ENCODE measurements at regions not wholly inside any gene's neighbourhood (a gene's known extent, or its start where the extent isn't known, plus 50 kb on each side); places are given as distances from the start of the nearest gene placed in this dataset.
"Not testable (repeated sequence)": the region's sequence is repeated elsewhere in the genome, so short reads cannot be mapped to it uniquely, and the experiment has no call there.

DNA sequence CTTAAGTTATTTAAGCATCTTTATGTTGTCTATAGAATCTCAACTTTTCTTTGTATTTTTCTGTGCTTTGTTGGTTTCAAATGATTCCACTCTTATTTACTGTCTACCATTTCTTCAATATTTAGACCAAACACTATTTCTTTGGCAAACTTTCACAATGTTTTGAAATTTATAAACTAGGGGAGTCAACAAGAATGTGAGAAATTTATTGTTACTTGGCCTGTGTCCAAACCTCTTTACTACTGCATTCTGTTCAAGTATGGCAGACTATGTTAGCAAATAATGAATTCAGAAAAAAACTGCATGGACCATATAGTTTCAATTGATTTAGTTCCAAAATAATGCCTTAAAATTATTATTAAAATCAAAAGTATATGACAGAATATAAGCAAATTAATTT, 470.2 kb downstream of the FBXO15 start:
- DNase-seq, result no peak
- ATAC-seq, result no peak
- intact Hi-C loops (cut with DNase I, micrococcal nuclease), result no loop called here

DNA sequence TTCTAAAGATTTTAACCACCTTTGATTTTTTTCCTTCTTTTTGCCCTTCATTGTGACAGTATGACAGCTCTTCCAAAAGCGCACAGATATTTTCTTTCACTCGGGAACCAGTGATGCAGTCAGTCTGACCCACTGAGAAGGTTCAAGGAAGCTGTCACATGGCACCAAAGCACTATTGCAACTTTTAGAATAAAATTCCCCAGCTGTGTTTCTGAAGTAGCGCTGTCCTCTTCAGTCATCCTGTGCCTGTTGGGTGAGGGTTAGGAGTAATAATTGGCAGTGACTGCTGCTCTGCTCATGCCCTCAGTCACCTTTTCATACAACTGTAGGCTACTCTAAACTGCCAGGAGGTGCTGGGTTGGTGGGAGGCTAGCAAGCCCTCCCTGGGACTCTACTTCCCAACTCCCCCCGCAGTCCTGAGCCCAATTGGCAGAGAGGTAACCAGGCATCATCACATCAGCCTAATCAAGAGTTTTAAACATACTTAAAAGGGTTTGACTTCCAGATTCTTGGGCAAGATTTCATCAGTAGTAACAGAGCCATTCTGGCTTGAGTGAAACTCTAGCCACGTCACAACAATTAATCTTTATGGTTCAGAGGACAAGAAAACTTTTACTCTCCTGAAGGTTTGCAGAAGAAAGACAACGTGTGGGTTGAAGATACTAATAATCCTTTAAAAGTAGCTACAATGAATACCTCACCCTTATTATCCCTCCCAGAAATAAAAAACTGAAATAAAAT, 473.3 kb downstream of the FBXO15 start:
- intact Hi-C loops (cut with DNase I, micrococcal nuclease), result no loop called here
- DNase-seq, result no peak
- ATAC-seq, result no peak

GRCh38 chr18:73671480-73671879, 476.2 kb downstream of the FBXO15 start:
- intact Hi-C loops (cut with DNase I, micrococcal nuclease); ATAC-seq; DNase-seq: not testable (repeated sequence)

DNA sequence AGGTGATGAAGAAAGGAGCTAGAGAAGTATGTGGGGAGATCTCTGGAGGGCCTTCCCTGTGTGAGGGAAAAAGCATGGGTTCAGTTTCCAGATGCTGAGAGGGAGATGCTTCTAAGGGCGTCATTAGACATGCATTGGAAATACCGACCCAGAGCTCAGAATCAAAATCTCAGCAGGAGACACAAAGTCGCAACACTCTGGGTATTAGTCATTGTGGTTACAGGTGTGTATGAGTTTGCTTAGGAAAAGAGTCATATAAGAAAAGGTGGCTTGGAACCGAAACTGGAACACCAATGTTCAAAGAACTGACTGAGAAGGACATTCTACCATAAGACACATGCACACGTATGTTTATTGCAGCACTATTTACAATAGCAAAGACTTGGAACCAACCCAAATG, 477.1 kb downstream of the FBXO15 start:
- intact Hi-C loops (cut with DNase I, micrococcal nuclease), result no loop called here
- DNase-seq, result no peak
- ATAC-seq, result no peak

DNA sequence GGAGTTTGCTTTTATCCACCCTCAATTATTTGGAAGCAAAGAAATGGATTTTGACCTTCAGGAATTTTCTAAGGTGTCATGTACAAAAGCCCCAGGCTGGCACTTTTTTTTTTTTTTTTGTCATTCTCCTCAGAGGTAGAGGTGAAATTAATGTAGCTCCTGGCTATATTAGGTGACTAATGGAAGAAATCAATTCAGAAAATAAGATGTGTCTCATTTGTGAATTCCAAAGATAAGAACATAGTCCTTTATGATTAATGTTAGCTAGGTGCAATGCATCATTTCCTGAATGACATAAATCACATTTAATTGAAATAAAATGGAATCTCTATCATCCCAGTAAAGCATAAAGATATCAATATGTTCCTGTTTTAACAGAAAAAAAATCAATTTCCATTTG, 477.6 kb downstream of the FBXO15 start:
- DNase-seq, result no peak
- ATAC-seq, result no peak
- intact Hi-C loops (cut with DNase I, micrococcal nuclease), result no loop called here

DNA sequence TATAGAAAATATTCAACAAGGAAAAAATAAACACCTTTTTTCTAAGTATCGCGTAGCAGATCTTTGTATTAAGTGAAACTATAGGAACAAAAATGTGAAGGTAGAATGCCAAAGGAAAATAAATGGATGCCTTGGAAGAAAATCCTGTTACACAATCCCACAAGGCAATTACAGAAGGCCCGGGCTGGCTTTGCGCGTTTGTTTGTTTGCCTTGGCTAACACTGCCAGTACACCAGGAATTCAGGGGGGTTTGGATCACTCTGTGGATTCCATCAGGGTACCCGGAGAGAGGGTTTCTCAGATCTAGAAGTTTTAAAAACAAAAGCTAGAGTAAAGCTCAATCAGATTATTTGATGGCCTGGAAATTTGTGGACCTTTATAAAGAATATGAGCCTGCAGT, 478.3 kb downstream of the FBXO15 start:
- no peak for ATAC-seq

GRCh38 chr18:73668051-73668450, 479.6 kb downstream of the FBXO15 start:
- intact Hi-C loops (cut with DNase I, micrococcal nuclease), result no loop called here

More for the DNA sequence above, 478.3 kb downstream of the FBXO15 start:
- intact Hi-C loops (cut with DNase I, micrococcal nuclease), result no loop called here
- DNase-seq, result no peak

GRCh38 chr18:73666772-73667171, 480.9 kb downstream of the FBXO15 start:
- intact Hi-C loops (cut with DNase I, micrococcal nuclease), result no loop called here
- DNase-seq (no peak), ATAC-seq (no peak)

More at GRCh38 chr18:73668051-73668450, 479.6 kb downstream of the FBXO15 start:
- DNase-seq, result no peak
- ATAC-seq, result no peak

- ATAC-seq (no peak), DNase-seq (no peak)
- intact Hi-C loops (cut with DNase I, micrococcal nuclease), result no loop called here
Observed at GRCh38 chr18:73664896-73665295, 482.7 kb downstream of the FBXO15 start.

DNA sequence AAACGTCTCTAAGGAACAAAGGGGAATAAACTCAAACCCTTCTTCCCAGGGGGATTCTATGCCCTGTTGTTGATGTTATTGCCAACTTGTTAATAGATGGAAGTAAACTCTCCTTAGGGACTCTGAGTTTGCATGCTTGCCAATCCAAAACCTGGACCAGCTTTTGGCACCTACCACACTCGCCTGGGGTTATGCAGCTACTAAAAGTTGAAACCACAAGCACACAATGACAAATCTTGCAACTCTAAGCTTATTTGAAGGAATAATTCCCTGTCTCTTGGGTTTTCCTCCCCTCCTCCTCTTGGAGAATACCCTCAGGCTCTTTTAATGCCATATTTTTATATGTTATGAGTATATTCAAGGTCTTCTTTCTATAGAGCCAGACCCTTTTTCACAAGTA, 484.1 kb downstream of the FBXO15 start:
- intact Hi-C loops (cut with DNase I, micrococcal nuclease), result no loop called here
- no peak for DNase-seq
- no peak for ATAC-seq

GRCh38 chr18:73662421-73662820, 485.2 kb downstream of the FBXO15 start:
- ATAC-seq (no peak), DNase-seq (no peak)
- intact Hi-C loops (cut with DNase I, micrococcal nuclease), result no loop called here

- DNase-seq, result no peak
- no peak for ATAC-seq
- intact Hi-C loops (cut with DNase I, micrococcal nuclease), result no loop called here
Observed at GRCh38 chr18:73660931-73661856, 486.4 kb downstream of the FBXO15 start.

GRCh38 chr18:73656691-73657090, 490.9 kb downstream of the FBXO15 start:
- DNase-seq (no peak), ATAC-seq (no peak)
- intact Hi-C loops (cut with DNase I, micrococcal nuclease), result no loop called here

GRCh38 chr18:73653827-73654226, 493.8 kb downstream of the FBXO15 start:
- no peak for DNase-seq
- intact Hi-C loops (cut with DNase I, micrococcal nuclease), result no loop called here
- no peak for ATAC-seq

DNA sequence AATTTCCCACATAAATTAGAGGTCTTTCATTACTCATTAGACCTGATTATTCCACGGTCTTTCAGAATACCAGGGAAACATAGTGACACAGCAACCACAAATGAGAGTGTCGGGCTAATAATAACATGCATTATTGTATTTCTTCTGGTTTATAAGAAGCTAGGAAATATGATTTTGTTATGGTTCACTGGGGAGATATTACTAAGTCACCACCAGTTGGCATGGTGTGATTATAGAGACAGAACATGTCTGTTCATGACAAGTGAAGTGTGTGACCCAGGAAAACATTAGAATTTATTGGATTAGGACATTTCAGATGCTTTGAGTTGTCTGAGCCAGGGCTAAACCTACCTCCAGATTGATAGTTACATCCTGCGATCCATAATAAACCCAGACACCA, 494.4 kb downstream of the FBXO15 start:
- no peak for DNase-seq
- intact Hi-C loops (cut with DNase I, micrococcal nuclease), result no loop called here
- ATAC-seq, result no peak

- no peak for ATAC-seq
- intact Hi-C loops (cut with DNase I, micrococcal nuclease), result no loop called here
- DNase-seq, result no peak
Observed at GRCh38 chr18:73647391-73647790, 500.2 kb downstream of the FBXO15 start.

DNA sequence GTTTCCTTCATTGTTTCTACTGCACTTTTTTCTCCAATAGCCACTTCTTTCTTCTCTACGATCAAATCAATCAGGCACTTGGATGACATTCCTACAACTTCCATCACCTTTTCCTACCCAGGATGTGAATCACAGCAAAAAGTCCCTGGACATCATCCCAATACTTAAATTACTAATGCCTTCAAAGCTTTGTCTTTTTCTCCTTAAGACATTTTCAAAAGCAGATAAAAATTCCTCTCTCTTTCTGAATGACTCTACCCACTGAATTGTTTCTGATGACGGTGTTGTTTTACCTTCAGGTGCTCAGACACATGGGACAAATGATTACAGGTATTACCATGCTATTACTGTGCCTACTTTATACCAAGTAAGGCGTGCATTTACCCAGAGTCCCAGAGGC, 500.9 kb downstream of the FBXO15 start:
- intact Hi-C loops (cut with DNase I, micrococcal nuclease), result no loop called here
- no peak for ATAC-seq
- no peak for DNase-seq

- no peak for DNase-seq
- intact Hi-C loops (cut with DNase I, micrococcal nuclease), result no loop called here
- no peak for ATAC-seq
Observed at GRCh38 chr18:73646196-73646595, 501.4 kb downstream of the FBXO15 start.

GRCh38 chr18:73645160-73645715, 502.4 kb downstream of the FBXO15 start:
- ATAC-seq, result no peak
- intact Hi-C loops (cut with DNase I, micrococcal nuclease), result no loop called here
- DNase-seq, result no peak

GRCh38 chr18:73639788-73640187, 507.8 kb downstream of the FBXO15 start:
- no peak for ATAC-seq
- intact Hi-C loops (cut with DNase I, micrococcal nuclease), result no loop called here

More at GRCh38 chr18:73639788-73640187, 507.8 kb downstream of the FBXO15 start:
- no peak for DNase-seq
